D721Med (cell line): ENCODE measurements at regions not wholly inside any gene's neighbourhood (a gene's known extent, or its start where the extent isn't known, plus 50 kb on each side); places are given as distances from the start of the nearest gene placed in this dataset.

Experiments
- DNase-seq: peaks from one replicate; pipeline ENCODE4 v3.0.0; 2011; ENCODE audit warnings: low spot score; ENCODE audit not compliant: insufficient read length
- FAIRE-seq: peaks from 2 replicates; lab custom pipeline; 2011; peaks lifted over from hg19 to GRCh38; lab: Jason Lieb, UNC
- CTCF ChIP-seq: IDR thresholded peaks from 2 replicates; pipeline ENCODE4 v1.5.1; 2012; ENCODE audit warnings: mild to moderate bottlenecking, control low read depth; ENCODE audit not compliant: insufficient read depth; ENCODE audit errors: missing control alignments

- TF ChIP-seq CTCF: no peak
- FAIRE-seq: no peak
- no peak for DNase-seq
Measured at GRCh38 chr12:115273456-115273855, 589.5 kb upstream of the TBX3 start.

- DNase-seq (no peak), FAIRE-seq (no peak)
- no peak for TF ChIP-seq CTCF
Measured at GRCh38 chr12:115268451-115268850, 584.5 kb upstream of the TBX3 start.

GRCh38 chr12:115267891-115268290 is 583.9 kb upstream of the TBX3 start:
- DNase-seq (no peak), FAIRE-seq (no peak)
- TF ChIP-seq CTCF: no peak

- TF ChIP-seq CTCF: no peak
- DNase-seq: no peak
- no peak for FAIRE-seq
Measured at GRCh38 chr12:115267464-115267863, 583.5 kb upstream of the TBX3 start.

- no peak for FAIRE-seq
- no peak for TF ChIP-seq CTCF
- no peak for DNase-seq
Measured at GRCh38 chr12:115264605-115265004, 580.6 kb upstream of the TBX3 start.

- FAIRE-seq (no peak), DNase-seq (no peak)
- TF ChIP-seq CTCF: no peak
Measured at GRCh38 chr12:115261691-115262398, 577.9 kb upstream of the TBX3 start.
